Frontal cortex (tissue), 3 donors: ENCODE measurements at regions not wholly inside any gene's neighbourhood (a gene's known extent, or its start where the extent isn't known, plus 50 kb on each side); places are given as distances from the start of the nearest gene placed in this dataset.

ENCODE experiments used
- DNase-seq, 2 donors: peaks; one replicate each; pipeline ENCODE4 v3.0.0; 2012; ENCODE audit warnings: low spot score in 2 of 2
- FAIRE-seq: peaks from 2 replicates; lab custom pipeline; 2012; peaks lifted over from hg19 to GRCh38; lab: Jason Lieb, UNC
- donor health status: control.
- donor health status: control.
- donor health status: control.

- FAIRE-seq (no peak), DNase-seq (no peak)
Observed at GRCh38 chr3:72342450-72342849, 505.8 kb downstream of the SHQ1 start.

GRCh38 chr3:72341920-72342319 lies 506.3 kb downstream of the SHQ1 start:
- FAIRE-seq (no peak), DNase-seq (no peak)

GRCh38 chr3:72341380-72341770 lies 506.9 kb downstream of the SHQ1 start:
- DNase-seq (no peak), FAIRE-seq (no peak)

- no peak for FAIRE-seq
Observed at GRCh38 chr3:72340476-72341379, 507.5 kb downstream of the SHQ1 start.

GRCh38 chr3:72340056-72340455 lies 508.2 kb downstream of the SHQ1 start:
- FAIRE-seq = no peak
- no peak for DNase-seq

More at GRCh38 chr3:72340476-72341379, 507.5 kb downstream of the SHQ1 start:
- DNase-seq = no peak

- no peak for FAIRE-seq
Observed at GRCh38 chr3:72339670-72340030, 508.6 kb downstream of the SHQ1 start.

GRCh38 chr3:72338942-72339669 lies 509.1 kb downstream of the SHQ1 start:
- FAIRE-seq (no peak), DNase-seq (peak in 1 of 2 donors; percentile 58)

More at GRCh38 chr3:72339670-72340030, 508.6 kb downstream of the SHQ1 start:
- DNase-seq = no peak

GRCh38 chr3:72338082-72338941 lies 509.9 kb downstream of the SHQ1 start:
- no peak for FAIRE-seq
- DNase-seq = no peak

- no peak for FAIRE-seq
- DNase-seq = no peak
Observed at GRCh38 chr3:72337480-72337855, 510.8 kb downstream of the SHQ1 start.

GRCh38 chr3:72336821-72337479 lies 511.3 kb downstream of the SHQ1 start:
- DNase-seq (peak in 1 of 2 donors; percentile 52), FAIRE-seq (no peak)

- no peak for DNase-seq
- no peak for FAIRE-seq
Observed at GRCh38 chr3:72336114-72336651, 512.1 kb downstream of the SHQ1 start.

GRCh38 chr3:72335458-72336095 lies 512.7 kb downstream of the SHQ1 start:
- no peak for FAIRE-seq
- DNase-seq = no peak

- peak; percentile 26 for FAIRE-seq
- DNase-seq = peak; percentile 39 to 44
Observed at GRCh38 chr3:72334681-72335457, 513.4 kb downstream of the SHQ1 start.

- FAIRE-seq (no peak), DNase-seq (no peak)
Observed at GRCh38 chr3:72332689-72333088, 515.6 kb downstream of the SHQ1 start.

- FAIRE-seq (no peak), DNase-seq (no peak)
Observed at GRCh38 chr3:72332036-72332435, 516.2 kb downstream of the SHQ1 start.

GRCh38 chr3:72331076-72331475 lies 517.2 kb downstream of the SHQ1 start:
- FAIRE-seq = no peak
- no peak for DNase-seq

- DNase-seq (peak in 1 of 2 donors; percentile 72), FAIRE-seq (no peak)
Observed at GRCh38 chr3:72329354-72329753, 518.9 kb downstream of the SHQ1 start.

- FAIRE-seq (no peak), DNase-seq (no peak)
Observed at GRCh38 chr3:72328755-72329277, 519.4 kb downstream of the SHQ1 start.
